A172 (cell line): ENCODE measurements at regions not wholly inside any gene's neighbourhood (a gene's known extent, or its start where the extent isn't known, plus 50 kb on each side); places are given as distances from the start of the nearest gene placed in this dataset.

Experiments used
- DNase-seq: peaks from one replicate; pipeline ENCODE4 v3.0.0-alpha.2; 2015; ENCODE audit warnings: low spot score

DNA sequence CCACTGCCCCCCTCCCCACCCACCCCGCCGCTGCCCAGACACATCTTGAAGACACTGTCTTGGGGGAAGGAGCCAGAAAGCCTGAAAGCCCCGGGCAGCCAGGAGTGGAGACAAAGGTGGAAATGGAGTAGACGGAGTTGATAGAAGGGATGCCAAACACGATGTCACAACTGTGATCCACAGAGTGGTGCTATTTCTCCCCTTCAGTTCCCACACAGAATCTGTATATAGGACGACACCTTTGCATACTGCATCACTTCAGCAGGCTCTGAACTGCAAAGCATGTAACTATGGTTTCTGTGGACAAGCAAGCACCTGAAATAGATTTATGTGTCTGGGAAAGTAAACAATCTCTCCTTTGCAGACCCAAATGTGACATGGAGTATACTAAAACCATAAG, 56.4 kb upstream of the F13A1 start:
- no peak for DNase-seq

DNA sequence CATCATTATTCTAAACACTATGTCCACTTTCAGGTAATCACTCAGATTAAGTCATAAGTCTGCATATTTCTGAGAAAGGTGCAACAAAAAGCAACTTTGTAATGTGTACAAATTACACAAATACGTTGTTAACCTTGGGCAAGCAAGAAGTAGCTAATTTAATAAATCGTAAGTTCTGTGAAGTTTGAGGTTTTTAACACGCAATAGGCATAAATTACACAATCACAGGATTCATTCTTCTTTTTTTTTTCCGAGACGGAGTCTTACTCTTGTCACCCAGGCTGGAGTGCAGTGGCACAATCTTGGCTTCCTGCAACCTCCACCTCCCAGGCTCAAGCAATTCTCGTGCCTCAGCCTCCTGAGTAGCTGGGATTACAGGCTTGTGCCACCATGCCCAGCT, 57.2 kb upstream of the F13A1 start:
- DNase-seq: no peak

DNA sequence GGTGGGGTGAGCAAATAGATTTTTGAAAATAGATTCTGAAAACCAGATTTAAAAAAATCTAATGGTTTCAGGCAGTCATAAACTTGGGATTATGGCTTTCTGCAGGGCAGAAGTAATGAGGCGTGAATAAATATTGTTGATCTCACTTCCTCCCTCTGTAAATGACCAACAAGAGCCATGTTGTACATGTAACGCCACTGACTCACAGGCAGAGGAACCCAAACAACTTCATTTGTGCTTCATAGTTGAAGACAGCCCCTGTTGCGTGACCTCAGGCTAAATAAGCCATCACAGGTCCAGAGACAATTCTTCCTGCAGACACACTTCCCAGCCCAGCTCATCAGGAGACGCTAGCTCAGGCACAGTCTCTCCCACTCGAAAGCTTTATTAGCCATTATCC, 59.1 kb upstream of the F13A1 start:
- DNase-seq: no peak

DNA sequence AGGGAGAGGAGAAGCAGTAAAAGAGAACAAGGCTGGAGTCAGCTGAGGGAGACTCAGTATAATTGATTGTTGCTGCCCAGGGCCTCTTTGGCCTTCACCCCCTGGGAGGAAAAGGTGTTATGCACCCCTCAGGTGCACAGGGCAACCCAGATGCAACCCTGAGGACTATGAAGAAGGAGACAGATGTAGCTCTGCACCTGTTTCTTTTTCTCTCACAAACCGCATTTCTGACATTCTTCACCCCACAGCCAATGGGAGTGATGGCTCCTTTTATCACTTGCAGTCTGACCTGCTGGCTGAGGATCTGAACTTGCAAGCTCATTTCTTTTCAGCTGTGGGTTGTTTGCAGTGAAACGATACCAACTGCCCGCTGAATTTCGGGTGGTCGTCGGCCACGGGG, 64.1 kb upstream of the F13A1 start:
- no peak for DNase-seq

DNA sequence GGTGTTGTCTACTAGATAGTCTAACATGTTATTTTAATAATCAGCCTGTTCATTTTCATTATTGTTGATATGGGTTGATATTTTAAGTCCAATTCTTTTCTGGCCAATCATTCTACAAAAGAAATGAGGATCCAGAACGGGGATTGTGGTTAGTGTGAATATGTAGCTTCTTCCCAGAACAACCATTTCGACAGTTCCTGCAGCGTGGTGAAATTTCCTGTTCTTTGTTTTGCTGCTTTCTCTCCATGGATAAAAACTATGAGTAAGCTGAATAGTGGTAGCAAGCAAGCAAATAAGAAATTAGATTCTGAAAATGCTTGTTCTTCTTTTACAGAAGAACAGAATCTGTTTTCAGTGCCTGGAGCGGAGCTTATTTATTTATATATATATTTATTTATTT, 65.5 kb upstream of the F13A1 start:
- no peak for DNase-seq

- no peak for DNase-seq
These were observed 70.6 kb upstream of the F13A1 start for GRCh38 chr6:6390849-6391602.

DNA sequence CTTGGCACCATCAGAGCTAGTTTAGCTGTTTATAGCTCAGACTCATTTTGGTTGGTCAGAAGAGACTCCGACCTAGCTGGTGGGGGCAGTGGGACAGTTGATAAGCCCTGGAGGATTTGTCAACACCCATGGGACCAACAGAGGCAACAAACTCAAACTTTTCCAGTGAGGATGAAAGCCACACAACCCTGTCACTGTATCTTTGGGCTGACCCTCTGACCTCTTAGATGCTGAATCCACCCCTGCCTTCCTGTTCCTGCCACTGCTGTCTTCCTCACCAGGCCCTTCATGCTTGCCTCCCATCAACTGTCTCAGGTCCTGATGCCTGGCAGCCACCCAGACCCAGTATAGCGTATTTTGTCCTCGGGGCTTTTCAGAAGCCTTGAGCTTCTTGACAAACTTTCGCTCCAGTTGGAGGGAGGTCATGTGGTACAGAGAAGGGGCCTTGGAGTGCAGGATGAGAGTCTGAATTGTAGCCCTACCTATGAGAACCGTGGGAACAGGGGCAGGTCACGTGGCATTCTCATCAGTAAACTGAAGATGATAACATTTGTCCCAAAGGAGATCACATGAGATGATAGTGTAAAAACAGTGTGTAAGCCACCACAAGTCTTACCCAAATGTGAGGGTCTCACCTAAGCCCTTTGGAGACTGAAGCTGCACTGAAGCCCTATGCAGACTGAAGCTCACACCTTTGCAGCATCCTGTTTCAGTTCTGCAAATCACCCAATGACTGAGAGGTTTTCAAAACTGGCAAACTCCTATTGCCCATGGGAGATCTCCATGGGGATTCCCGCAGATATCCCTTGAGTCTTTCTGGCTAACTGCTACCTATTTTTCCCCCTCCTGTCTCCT, 72.0 kb upstream of the F13A1 start:
- no peak for DNase-seq

- no peak for DNase-seq
These were observed 72.6 kb upstream of the F13A1 start for GRCh38 chr6:6393069-6393529.

GRCh38 chr6:6395581-6396197, 75.2 kb upstream of the F13A1 start:
- no peak for DNase-seq

GRCh38 chr6:6397842-6398241, 77.4 kb upstream of the F13A1 start:
- no peak for DNase-seq

GRCh38 chr6:6399568-6399967, 79.1 kb upstream of the F13A1 start:
- DNase-seq: no peak

GRCh38 chr6:6401401-6401800, 80.9 kb upstream of the F13A1 start:
- DNase-seq: no peak

DNA sequence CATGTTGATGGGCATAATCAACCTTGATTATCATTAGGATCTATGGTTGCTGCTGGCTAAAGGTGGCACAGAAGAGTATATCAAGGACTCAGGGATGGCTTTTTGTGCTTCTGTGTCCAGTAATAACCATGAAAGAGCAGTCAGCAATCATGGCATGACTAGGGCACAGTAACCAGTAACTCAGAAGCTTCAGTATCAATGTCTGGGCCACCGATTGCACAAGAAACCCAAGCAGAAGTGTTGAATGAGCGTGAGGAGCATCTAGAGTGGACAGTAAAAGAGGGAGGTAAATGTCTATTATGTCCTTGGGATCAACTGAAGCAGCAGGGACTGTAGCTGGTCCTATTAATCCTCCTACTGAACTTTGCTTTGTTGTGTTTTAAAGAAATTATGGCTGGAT, 81.5 kb upstream of the F13A1 start:
- no peak for DNase-seq

- no peak for DNase-seq
These were observed 82.1 kb upstream of the F13A1 start for GRCh38 chr6:6402591-6402990.

GRCh38 chr6:6405031-6405430, 84.6 kb upstream of the F13A1 start:
- no peak for DNase-seq

DNA sequence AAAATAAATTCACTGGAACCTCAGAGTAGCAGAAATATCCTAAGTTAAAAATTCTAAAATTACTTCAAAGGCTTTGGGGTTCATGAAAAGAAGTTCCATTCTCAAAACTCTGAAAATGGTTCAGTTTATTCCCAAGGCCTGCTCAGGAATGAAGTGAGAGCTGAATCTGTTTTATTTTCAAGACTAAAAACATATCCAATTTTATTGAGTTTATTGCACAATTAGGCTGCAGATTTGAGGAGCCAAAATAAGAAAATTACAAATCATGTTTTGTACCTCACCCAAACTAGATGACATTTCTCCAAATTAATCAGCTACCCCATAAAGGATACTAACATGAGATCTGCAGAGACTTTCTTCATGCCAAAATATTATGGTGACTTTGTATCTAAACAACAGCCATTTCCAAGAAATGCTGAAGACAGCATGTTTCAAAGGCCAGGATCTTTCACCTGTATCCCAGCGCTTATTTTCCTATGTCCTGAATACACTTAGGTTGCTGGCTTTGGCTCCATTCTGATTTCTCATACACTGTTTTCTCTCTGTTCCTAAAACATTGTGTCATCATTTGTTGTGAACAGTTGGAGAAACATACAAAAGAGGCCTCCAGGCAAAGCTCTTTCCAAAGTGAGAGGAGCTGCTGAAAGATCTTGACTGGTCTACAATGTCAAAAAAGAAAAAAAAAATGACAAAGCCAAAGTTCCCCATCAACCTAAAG, 85.7 kb upstream of the F13A1 start:
- DNase-seq: no peak

DNA sequence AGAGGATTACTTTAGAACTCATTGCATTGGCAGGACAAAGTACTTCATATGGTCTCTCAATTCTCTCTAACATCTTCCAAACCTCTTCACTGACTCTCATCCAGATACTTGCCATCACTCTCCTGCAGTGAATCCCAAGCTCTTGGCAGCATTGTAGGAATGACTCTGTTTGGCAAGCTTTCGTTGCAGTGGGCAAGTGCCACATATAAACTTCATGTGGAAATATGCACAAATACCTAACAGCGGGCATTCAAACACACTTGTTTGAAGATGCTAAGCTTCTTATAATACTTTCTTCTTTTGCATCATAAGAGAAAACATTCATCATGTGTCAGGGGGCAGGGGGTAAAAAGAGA, 86.2 kb upstream of the F13A1 start:
- no peak for DNase-seq

DNA sequence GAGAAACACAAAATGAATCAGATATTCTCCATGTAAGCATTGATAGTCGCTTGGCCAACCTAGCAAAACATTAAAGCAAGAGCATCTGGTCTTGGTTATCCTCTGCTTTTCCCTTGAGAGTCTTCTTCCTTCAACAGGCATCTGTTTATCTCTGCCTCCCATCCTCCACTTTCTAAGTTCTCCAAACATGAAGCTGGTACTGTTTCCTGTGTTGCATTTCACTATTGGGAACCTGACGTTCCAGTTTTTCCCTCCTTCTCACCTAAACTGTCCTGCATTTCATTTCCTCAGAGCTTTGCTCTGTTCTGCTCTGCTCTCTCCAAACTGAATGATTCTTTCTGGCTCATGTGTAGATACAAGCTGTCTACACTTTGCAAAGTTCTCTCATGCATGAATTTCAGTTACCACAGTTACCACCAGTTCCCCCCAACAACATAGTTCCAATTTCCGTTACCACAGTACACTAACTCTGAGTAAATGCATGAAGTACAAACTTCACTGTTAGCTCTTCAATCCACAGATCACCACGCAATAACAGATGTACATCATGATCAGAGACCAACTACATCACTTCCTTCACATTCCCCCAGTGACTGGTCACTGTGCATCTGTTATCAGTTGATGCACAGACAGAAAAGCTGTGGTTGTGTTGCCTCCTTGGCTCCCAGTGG, 86.7 kb upstream of the F13A1 start:
- DNase-seq: no peak

DNA sequence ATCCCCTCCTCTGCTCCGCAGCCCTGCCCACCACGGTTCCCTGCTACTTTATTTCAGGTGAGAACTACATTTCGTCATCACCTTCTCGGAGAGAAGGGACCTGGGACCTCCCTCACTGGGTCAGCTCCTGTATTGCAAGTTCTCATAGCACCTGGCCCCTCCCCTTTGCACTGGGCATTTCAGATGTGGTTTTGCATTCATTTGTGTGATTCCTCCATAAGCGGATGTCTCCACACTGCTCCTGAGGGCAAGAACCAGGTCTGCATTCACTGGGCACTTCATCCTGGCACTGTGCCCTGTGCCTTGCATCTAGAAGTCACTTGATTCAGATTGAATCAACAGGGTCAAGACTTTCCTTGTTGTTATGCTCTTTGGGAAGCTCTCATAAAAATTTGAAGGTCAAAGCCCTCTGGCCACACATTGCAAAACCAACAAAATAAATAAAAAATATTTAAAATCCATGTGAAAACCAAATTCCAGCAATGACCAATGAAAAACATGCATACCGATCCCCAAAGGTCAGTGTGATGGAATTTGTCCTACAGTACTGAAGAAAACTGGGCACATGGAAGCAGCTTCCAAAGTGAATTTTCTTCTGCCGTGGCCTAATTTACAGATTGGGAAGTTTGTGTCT, 89.1 kb upstream of the F13A1 start:
- no peak for DNase-seq

DNA sequence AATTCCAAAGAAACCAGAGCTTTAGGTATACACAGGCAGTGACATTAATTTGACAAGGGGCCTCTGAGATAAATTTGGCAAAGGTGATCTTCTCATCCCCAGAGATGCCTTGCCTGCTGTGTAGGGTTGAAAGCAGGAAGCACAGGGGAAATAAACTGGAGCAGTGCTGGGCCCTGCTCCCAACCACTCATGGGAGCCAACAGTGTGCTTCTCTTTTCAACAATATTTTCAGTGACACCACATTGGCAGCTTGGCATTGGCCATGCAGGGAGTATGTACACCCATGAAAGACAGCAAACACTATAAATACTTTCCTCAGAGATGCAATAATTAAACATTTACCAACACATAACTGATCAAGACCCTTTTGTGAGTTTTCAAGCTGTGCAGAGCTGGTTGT, 90.7 kb upstream of the F13A1 start:
- DNase-seq: no peak

GRCh38 chr6:6412221-6412620, 91.8 kb upstream of the F13A1 start:
- no peak for DNase-seq
